GM19351 (cell line): ENCODE measurements at regions not wholly inside any gene's neighbourhood (a gene's known extent, or its start where the extent isn't known, plus 50 kb on each side); places are given as distances from the start of the nearest gene placed in this dataset.
A peak's percentile ranks its signal among the peaks of the same experiment; 100 is the strongest.

Experiments
- ATAC-seq: cut with Tn5 transposase; IDR thresholded peaks from one replicate; pipeline ENCODE4 v1.9.1; 2021; ENCODE audit warnings: mild to moderate bottlenecking, moderate library complexity; ENCODE audit not compliant: unreplicated experiment

DNA sequence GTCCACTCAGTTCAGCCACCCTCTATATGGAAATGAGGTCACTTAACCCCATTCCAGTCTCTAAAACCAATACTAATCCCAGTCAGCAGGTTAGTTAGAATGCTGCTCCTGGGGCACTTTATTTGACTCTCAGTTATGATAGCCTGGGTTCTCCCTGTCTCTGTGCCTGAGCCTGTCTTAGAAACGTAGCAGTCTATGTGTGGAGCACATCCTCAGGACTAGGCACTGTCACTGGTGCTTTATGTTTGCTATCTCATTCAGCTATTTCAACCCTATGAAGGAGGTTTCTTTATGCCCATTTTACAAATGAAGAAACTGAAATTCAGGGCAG, 152.5 kb upstream of the PKDCC start:
- ATAC-seq, result no peak

GRCh38 chr2:41896186-41896846, 151.5 kb upstream of the PKDCC start:
- ATAC-seq, result peak; percentile 99

DNA sequence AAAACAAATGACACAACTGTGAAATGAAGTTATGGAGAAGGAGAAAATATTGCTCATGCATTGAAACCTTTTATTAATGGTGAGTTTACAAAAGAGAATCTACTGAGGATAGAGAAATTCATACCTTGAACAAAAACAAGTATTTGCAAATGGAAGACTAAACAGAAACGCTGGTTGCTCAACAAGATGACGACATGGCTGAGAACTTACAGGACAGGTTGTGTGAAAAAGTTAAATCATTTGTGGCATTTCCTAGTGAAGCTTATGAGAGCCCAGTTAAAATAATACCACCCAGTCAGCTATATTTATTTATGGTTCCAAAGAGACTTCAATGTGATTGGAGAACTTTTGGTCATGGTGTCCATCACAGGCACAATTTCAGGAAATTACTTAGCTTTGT, 148.6 kb upstream of the PKDCC start:
- no peak for ATAC-seq

DNA sequence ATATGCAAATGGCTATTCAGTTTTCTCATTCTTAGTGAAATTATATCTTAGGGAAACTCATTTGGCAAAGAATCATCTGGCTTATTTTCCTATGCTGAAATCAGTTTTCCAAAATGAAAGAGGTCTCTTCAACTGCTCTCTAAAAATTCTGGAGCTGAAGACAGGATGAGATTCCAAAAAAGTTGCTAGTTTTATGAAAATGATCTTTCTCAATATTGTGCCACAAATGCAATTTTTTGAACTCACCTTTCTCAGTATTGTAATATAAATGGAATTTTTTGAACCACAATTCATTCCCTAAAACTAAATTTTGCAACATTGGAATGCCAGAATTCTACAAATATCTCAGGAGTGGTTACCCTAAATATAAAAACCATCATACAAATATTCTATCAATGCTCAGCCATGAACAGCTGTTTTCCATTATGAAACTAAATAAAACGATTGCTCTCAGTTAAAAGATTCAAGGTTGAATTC, 147.7 kb upstream of the PKDCC start:
- no peak for ATAC-seq

- no peak for ATAC-seq
Observed at GRCh38 chr2:41902897-41903296, 144.9 kb upstream of the PKDCC start.

DNA sequence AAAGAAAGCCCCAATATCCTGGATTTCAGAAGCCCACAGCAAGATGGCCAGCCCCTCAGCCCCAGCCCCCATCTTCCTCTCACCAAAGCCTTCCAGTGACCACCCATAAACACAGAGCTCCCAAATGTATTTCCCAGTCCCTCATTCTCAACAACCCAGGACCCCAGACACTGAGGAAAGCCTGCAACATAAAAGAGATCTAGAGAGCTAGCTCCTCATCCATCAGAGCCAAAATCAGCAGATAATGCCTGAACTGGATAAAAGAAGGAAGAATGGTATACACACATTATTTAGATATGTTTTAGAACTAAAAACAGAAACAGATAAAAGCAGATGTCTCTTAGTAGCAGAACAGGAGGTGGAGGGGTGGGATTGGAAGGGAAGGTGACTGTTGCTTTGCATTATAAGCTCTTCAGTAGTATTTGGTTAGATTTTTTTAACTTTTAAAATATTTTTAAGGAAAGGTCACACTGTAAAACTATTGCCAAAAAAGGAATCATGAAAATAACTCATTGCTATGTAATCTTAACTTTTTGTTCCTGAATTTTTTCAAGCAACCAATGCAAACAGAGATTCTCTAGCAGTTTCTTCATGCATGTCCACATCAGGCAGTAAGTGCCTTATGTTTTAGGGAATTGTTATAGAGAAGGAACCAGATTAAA, 144.2 kb upstream of the PKDCC start:
- no peak for ATAC-seq

DNA sequence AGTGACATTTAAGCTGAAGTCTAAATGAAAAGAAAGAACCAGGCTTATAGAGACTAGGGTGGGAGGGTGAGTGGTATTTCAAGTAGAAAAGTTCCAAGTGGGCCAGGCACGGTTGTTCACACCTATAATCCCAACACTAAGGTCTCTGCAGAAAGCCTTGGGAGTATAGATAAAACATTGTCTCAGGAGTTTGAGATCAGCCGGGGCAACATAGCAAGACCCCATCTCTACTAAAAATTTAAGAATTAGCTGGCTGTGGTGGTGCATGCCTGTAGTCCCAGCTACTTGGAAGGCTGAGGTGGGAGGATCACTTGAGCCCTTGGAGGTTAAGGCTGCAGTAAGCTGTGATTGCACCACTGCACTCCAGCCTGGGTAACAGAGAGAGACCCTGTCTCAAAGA, 143.4 kb upstream of the PKDCC start:
- no peak for ATAC-seq

GRCh38 chr2:41905597-41906337, 142.1 kb upstream of the PKDCC start:
- no peak for ATAC-seq

DNA sequence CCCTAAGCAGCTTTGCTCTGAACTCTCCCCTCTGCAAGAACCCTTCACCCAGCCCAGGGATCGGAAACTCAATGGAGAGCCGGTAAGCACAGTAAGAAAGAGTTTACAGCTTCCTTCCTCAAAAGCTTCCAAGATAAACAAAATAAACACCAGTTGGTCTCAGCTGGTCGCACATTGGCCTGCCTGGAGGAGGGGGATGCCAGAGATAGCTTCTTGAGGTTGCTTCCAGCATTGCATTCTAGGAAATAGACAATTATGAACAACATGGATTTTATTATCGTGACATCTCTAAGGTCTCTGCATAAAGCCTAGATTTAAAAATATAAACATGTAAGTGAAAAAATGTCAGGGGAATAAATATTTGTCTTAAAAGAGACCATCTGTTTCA, 141.5 kb upstream of the PKDCC start:
- ATAC-seq, result no peak

- no peak for ATAC-seq
Observed at GRCh38 chr2:41907141-41907540, 140.7 kb upstream of the PKDCC start.

- peak; percentile 41 for ATAC-seq
Observed at GRCh38 chr2:41907771-41908207, 140.0 kb upstream of the PKDCC start.

DNA sequence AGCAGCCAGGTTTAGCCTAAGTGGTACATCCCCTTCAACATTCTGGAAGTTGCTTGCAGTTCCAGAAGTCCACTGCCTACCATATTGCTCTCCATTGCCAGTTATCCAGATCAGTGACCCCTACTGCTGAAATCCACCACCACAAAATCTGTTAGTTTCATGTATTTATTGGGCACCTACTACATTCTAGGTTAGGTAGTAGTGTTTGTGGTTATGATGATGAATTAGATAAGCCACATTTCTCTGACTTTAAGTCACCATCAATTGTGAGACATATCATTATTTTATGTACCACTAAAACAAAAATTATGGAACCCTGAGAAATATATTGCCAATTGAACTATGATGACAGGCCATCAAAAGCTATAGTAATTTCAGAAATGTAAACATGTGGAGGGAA, 139.5 kb upstream of the PKDCC start:
- no peak for ATAC-seq

GRCh38 chr2:41909584-41909983, 138.2 kb upstream of the PKDCC start:
- no peak for ATAC-seq

DNA sequence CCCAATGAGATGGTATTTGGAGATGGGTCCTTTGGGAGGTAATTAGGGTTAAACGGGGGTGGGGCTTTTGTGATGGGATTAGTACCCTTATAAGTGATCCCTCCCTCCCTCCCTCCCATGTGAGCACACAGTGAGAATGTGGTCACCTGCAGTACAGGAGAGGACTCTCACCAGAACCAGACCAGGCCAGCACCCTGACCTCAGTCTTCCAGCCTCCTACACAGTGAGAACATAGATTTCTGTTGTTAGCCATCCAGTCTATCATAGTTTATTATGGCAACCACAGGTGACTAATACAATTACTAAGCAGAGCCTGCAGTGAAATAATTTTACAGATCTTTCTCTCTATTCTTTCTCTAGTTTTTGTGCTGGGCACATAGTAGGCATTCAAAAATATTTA, 137.7 kb upstream of the PKDCC start:
- ATAC-seq, result peak; percentile 65

- ATAC-seq, result no peak
Observed at GRCh38 chr2:41911033-41911432, 136.8 kb upstream of the PKDCC start.

DNA sequence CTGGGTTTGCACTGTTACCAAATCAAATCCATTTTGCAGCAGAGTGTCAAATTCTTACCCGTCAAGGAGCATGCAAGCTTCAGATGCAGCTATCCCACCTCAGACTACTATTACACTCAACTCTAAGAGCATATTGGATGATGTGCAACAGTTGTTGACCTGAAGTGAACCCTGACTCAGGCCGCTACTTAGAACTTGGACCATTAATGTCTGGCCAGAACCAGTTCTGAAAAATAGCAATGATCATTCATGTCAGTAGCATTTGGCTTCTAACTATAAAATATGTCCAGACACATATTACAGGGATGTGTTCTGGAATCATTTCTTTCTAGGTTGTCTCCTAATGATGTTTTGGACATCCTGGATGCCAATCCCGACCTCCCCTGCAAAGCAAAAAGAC, 135.5 kb upstream of the PKDCC start:
- no peak for ATAC-seq

GRCh38 chr2:41912776-41913175, 135.0 kb upstream of the PKDCC start:
- no peak for ATAC-seq

GRCh38 chr2:41913311-41913710, 134.5 kb upstream of the PKDCC start:
- ATAC-seq, result no peak

- no peak for ATAC-seq
Observed at GRCh38 chr2:41913921-41914609, 133.8 kb upstream of the PKDCC start.

GRCh38 chr2:41914936-41915335, 132.9 kb upstream of the PKDCC start:
- no peak for ATAC-seq

DNA sequence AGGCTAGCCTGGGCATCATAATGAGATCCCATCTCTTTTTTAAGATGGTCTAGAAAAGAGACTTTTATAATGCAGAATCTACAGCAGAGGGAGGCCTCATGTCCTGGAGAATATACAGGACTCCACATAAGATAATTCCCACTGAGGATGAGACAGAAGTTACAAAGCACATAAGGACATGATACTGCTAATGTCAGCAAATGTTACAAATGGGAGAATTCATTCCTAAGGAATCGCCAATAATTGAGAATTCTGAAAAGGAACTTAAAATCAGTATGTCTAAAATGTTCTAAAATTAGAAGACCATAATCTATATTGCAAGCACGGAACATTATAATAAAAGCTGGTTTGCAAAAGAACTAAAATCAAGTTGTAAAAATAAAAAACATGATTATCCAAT, 131.6 kb upstream of the PKDCC start:
- no peak for ATAC-seq

- no peak for ATAC-seq
Observed at GRCh38 chr2:41917587-41917986, 130.2 kb upstream of the PKDCC start.
